IMR-90 (cell line): ENCODE measurements at regions not wholly inside any gene's neighbourhood (a gene's known extent, or its start where the extent isn't known, plus 50 kb on each side); places are given as distances from the start of the nearest gene placed in this dataset.

Experiments used
- ATAC-seq: fragments of 200-7000 bp; cut with Tn5 transposase; 2 replicates; pipeline ENCODE4 v1.9.1; 2020; ENCODE audit warnings: low read depth, mild to moderate bottlenecking, moderate library complexity
- BruUV-seq: library from RNA; stranded (reverse); fragments of 400-500 nt; replicated peaks from 2 replicates; lab custom pipeline; 2021; lab: Mats Ljungman, UMichigan
- CTCF ChIA-PET: fragments of 300-600 bp; formaldehyde crosslinking; extraction: SDS; loops from one replicate; lab custom pipeline; 2021; ENCODE audit warnings: antibody characterized with exemption; lab: Yijun Ruan, JAX
- POLR2A ChIA-PET: fragments of 300-600 bp; sonication (Branson Sonifier 250); formaldehyde crosslinking; loops from one replicate; lab custom pipeline; 2022; ENCODE audit warnings: antibody characterized with exemption; ENCODE audit not compliant: unreplicated experiment; lab: Charles Lee
- DNase-seq: peaks from one replicate; pipeline ENCODE4 v3.0.0; 2013
- H2AFZ ChIP-seq: replicated peaks from 2 replicates; pipeline ENCODE3; 2013; ENCODE audit warnings: low read length, mild to moderate bottlenecking; ENCODE audit not compliant: poor library complexity
- H2AK5ac ChIP-seq: 2 replicates; pipeline ENCODE4 v1.6.1; 2013; ENCODE audit warnings: low read depth, low read length, inconsistent platforms
- H2AK9ac ChIP-seq: replicated peaks from 2 replicates; pipeline ENCODE3; 2013; ENCODE audit warnings: mild to moderate bottlenecking, low read depth, low read length, moderate library complexity; ENCODE audit not compliant: poor library complexity
- H2BK120ac ChIP-seq: 2 replicates; pipeline ENCODE4 v1.6.1; 2013; ENCODE audit warnings: low read depth, low read length, inconsistent platforms
- H2BK15ac ChIP-seq: 3 replicates; pipeline ENCODE4 v1.6.1; 2013; ENCODE audit warnings: low read depth, low read length, inconsistent platforms
- H2BK20ac ChIP-seq: 2 replicates; pipeline ENCODE4 v1.6.1; 2013; ENCODE audit warnings: low read depth, mild to moderate bottlenecking, inconsistent platforms, low read length, moderate library complexity
- H2BK5ac ChIP-seq: 2 replicates; pipeline ENCODE4 v1.6.1; 2013; ENCODE audit warnings: mild to moderate bottlenecking, low read depth, low read length, inconsistent platforms; ENCODE audit not compliant: poor library complexity, severe bottlenecking
- H3K14ac ChIP-seq: replicated peaks from 2 replicates; pipeline ENCODE4 v1.6.1; 2013; ENCODE audit warnings: low read depth, low read length, inconsistent platforms
- H3K18ac ChIP-seq: 2 replicates; pipeline ENCODE4 v1.6.1; 2013; ENCODE audit warnings: low read depth, low read length, control low read depth
- H3K23ac ChIP-seq: 2 replicates; pipeline ENCODE4 v1.6.1; 2013; ENCODE audit warnings: low read depth, low read length, inconsistent platforms
- H3K27ac ChIP-seq: 2 replicates; pipeline ENCODE4 v1.5.1; 2013; ENCODE audit warnings: mild to moderate bottlenecking, control low read depth, low read length; ENCODE audit not compliant: insufficient read depth
- H3K27me3 ChIP-seq: 2 replicates; pipeline ENCODE4 v1.6.1; 2013; ENCODE audit warnings: low read length; ENCODE audit not compliant: control insufficient read depth, insufficient read depth
- H3K36me3 ChIP-seq: 2 replicates; pipeline ENCODE4 v1.6.1; 2013; ENCODE audit warnings: low read length, mixed read lengths; ENCODE audit not compliant: control insufficient read depth, insufficient read depth
- H3K4ac ChIP-seq: 2 replicates; pipeline ENCODE4 v1.6.1; 2013; ENCODE audit warnings: low read depth, low read length, inconsistent platforms
- H3K4me1 ChIP-seq: 2 replicates; pipeline ENCODE4 v1.6.1; 2013; ENCODE audit warnings: low read length, mixed read lengths; ENCODE audit not compliant: control insufficient read depth, insufficient read depth
- H3K4me2 ChIP-seq: 2 replicates; pipeline ENCODE4 v1.6.1; 2013; ENCODE audit warnings: low read depth, mild to moderate bottlenecking, control low read depth, low read length, moderate library complexity
- H3K4me3 ChIP-seq: 2 replicates; pipeline ENCODE4 v1.5.1; 2013; ENCODE audit warnings: low read depth, mild to moderate bottlenecking, control low read depth, low read length, moderate library complexity; ENCODE audit not compliant: insufficient read depth
- H3K56ac ChIP-seq: 2 replicates; pipeline ENCODE4 v1.6.1; 2013; ENCODE audit warnings: low read length, inconsistent platforms; ENCODE audit not compliant: insufficient read depth; ENCODE audit errors: extremely low read depth
- H3K79me1 ChIP-seq, 2 experiments: 2 replicates each; pipeline ENCODE4 v1.6.1; 2013; ENCODE audit warnings: low read length in 2 of 2, inconsistent platforms in 1 of 2, low read depth in 1 of 2
- H3K9ac ChIP-seq: 2 replicates; pipeline ENCODE4 v1.6.1; 2013; ENCODE audit warnings: low read depth, low read length, control low read depth
- H3K9me1 ChIP-seq: 2 replicates; pipeline ENCODE4 v1.6.1; 2013; ENCODE audit warnings: low read length, inconsistent platforms; ENCODE audit not compliant: insufficient read depth
- H3K9me3 ChIP-seq: 2 replicates; pipeline ENCODE4 v1.6.1; 2013; ENCODE audit warnings: low read length; ENCODE audit not compliant: control insufficient read depth, insufficient read depth
- H4K20me1 ChIP-seq: 2 replicates; pipeline ENCODE4 v1.6.1; 2013; ENCODE audit warnings: low read length, inconsistent platforms; ENCODE audit not compliant: insufficient read depth
- H4K5ac ChIP-seq: 2 replicates; pipeline ENCODE4 v1.6.1; 2013; ENCODE audit warnings: mild to moderate bottlenecking, low read depth, low read length, control low read depth
- H4K8ac ChIP-seq, 2 experiments: 2 replicates each; pipeline ENCODE4 v1.6.1; 2013; ENCODE audit warnings: low read depth in 2 of 2, low read length in 2 of 2, control low read depth in 1 of 2, inconsistent platforms in 1 of 2
- H4K91ac ChIP-seq: 2 replicates; pipeline ENCODE4 v1.6.1; 2013; ENCODE audit warnings: low read depth, low read length, inconsistent platforms; ENCODE audit not compliant: insufficient read depth
- BHLHE40 ChIP-seq: fragments of 150-350 bp; IDR thresholded peaks from 2 replicates; pipeline ENCODE4 v1.6.1; 2016; ENCODE audit warnings: mild to moderate bottlenecking, low read depth, low read length
- CEBPB ChIP-seq: IDR thresholded peaks from 2 replicates; pipeline ENCODE4 v1.6.1; 2012; ENCODE audit warnings: low read depth, low read length, improper control_type of control experiment
- CHD1 ChIP-seq: IDR thresholded peaks from 2 replicates; pipeline ENCODE4 v1.6.1; 2012; ENCODE audit warnings: low read depth, low read length, improper control_type of control experiment
- FOS ChIP-seq: fragments of 150-350 bp; IDR thresholded peaks from 2 replicates; pipeline ENCODE4 v1.6.1; 2016; ENCODE audit warnings: low read depth, low read length
- MAFK ChIP-seq: IDR thresholded peaks from 2 replicates; pipeline ENCODE4 v1.6.1; 2012; ENCODE audit warnings: low read depth, low read length, improper control_type of control experiment
- MAZ ChIP-seq: IDR thresholded peaks from 2 replicates; pipeline ENCODE4 v1.6.1; 2012; ENCODE audit warnings: low read depth, mild to moderate bottlenecking, low read length, improper control_type of control experiment, moderate library complexity, borderline replicate concordance
- MXI1 ChIP-seq: IDR thresholded peaks from 2 replicates; pipeline ENCODE4 v1.6.1; 2012; ENCODE audit warnings: low read depth, mild to moderate bottlenecking, low read length, moderate library complexity, borderline replicate concordance
- NFE2L2 ChIP-seq: fragments of 150-350 bp; IDR thresholded peaks from 2 replicates; pipeline ENCODE4 v1.6.1; 2016; ENCODE audit warnings: low read depth, mild to moderate bottlenecking, low read length
- POLR2A ChIP-seq: IDR thresholded peaks from 2 replicates; pipeline ENCODE4 v1.6.1; 2012; ENCODE audit warnings: mild to moderate bottlenecking, low read depth, low read length
- RAD21 ChIP-seq: IDR thresholded peaks from 2 replicates; pipeline ENCODE4 v1.6.1; 2012; ENCODE audit warnings: low read length, improper control_type of control experiment
- RCOR1 ChIP-seq: IDR thresholded peaks from 2 replicates; pipeline ENCODE4 v1.6.1; 2012; ENCODE audit warnings: mild to moderate bottlenecking, low read length, improper control_type of control experiment; ENCODE audit not compliant: insufficient replicate concordance
- RFX5 ChIP-seq: IDR thresholded peaks from 2 replicates; pipeline ENCODE4 v1.8.0; 2012; ENCODE audit warnings: low read depth, mild to moderate bottlenecking, low read length, moderate library complexity
- SMC3 ChIP-seq: fragments of 150-350 bp; IDR thresholded peaks from 2 replicates; pipeline ENCODE4 v1.6.1; 2016; ENCODE audit warnings: low read depth, mild to moderate bottlenecking, antibody characterized with exemption, low read length, moderate library complexity
- WGBS, 2 experiments: methylation state at CpG; one replicate each; pipeline versions ENCODE4 v1.1.5 to v1.1.7; 2013; ENCODE audit warnings: missing lambda C conversion rate in 2 of 2; ENCODE audit not compliant: insufficient read length in 1 of 2; ENCODE audit errors: extremely low coverage in 2 of 2; 5-methylcytosine and 5-hydroxymethylcytosine counted together
- dilution Hi-C: fragments of 300-500 bp; cut with HindIII; formaldehyde crosslinking; loops from one replicate; pipeline ENCODE4 v1.14.3; 2018; ENCODE audit warnings: low sequenced_read_pairs; ENCODE audit not compliant: unreplicated experiment
- in situ Hi-C: fragments of 300-500 bp; cut with MboI; formaldehyde crosslinking; loops from 3 replicates; pipeline ENCODE4 v1.14.3; 2019; ENCODE audit warnings: low sequenced_read_pairs, inconsistent platforms, mixed read lengths
- intact Hi-C: fragments of 100-400 bp; cut with micrococcal nuclease; formaldehyde crosslinking; loops from 2 replicates; pipeline ENCODE4 v1.10.0; 2022
- TF ChIP-seq, protein P1 (sequence below): conservative IDR thresholded peaks from 2 replicates; pipeline ENCODE4 v1.5.1; 2012; ENCODE audit warnings: mild to moderate bottlenecking, low read depth, low read length, improper control_type of control experiment
- TF ChIP-seq, protein P2 (sequence below): fragments of 150-350 bp; IDR thresholded peaks from 2 replicates; pipeline ENCODE4 v1.6.1; 2016; ENCODE audit warnings: low read depth, mild to moderate bottlenecking, low read length, moderate library complexity, borderline replicate concordance

DNA sequence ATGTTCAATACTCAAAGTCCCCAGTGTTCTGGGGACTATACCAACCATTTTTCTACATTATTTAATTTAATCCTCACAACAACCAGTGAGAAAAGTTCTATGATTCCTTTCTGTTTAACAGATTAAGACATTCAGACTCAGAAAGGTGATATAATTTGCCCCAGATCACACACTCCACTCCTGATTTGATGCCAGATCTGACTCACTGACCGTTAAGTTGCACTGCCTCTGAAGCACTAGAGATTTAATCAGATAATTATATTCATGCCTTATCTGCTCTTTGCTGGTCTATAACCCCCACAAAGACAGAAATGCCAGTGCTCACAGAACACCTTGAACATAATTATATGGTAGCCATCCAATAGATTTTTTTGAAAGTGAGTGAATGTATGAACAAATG, 501.0 kb downstream of the IGSF11 start:
- no peak for ATAC-seq
- TF ChIP-seq NFE2L2 (no peak), SMC3 (no peak), RFX5 (no peak), RCOR1 (no peak), POLR2A (no peak), FOS (no peak), CHD1 (no peak), MXI1 (no peak), MAFK (no peak), CEBPB (no peak), BHLHE40 (no peak), RAD21 (no peak), MAZ (no peak)
- TF ChIP-seq, protein P1, sequence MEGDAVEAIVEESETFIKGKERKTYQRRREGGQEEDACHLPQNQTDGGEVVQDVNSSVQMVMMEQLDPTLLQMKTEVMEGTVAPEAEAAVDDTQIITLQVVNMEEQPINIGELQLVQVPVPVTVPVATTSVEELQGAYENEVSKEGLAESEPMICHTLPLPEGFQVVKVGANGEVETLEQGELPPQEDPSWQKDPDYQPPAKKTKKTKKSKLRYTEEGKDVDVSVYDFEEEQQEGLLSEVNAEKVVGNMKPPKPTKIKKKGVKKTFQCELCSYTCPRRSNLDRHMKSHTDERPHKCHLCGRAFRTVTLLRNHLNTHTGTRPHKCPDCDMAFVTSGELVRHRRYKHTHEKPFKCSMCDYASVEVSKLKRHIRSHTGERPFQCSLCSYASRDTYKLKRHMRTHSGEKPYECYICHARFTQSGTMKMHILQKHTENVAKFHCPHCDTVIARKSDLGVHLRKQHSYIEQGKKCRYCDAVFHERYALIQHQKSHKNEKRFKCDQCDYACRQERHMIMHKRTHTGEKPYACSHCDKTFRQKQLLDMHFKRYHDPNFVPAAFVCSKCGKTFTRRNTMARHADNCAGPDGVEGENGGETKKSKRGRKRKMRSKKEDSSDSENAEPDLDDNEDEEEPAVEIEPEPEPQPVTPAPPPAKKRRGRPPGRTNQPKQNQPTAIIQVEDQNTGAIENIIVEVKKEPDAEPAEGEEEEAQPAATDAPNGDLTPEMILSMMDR, result no peak
- TF ChIP-seq, protein P2, sequence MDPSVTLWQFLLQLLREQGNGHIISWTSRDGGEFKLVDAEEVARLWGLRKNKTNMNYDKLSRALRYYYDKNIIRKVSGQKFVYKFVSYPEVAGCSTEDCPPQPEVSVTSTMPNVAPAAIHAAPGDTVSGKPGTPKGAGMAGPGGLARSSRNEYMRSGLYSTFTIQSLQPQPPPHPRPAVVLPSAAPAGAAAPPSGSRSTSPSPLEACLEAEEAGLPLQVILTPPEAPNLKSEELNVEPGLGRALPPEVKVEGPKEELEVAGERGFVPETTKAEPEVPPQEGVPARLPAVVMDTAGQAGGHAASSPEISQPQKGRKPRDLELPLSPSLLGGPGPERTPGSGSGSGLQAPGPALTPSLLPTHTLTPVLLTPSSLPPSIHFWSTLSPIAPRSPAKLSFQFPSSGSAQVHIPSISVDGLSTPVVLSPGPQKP, result no peak
- Histone ChIP-seq H3K56ac (no peak overlapping the region), H3K9ac (no peak overlapping the region), H2AK5ac (no peak overlapping the region), H3K4me3 (no peak overlapping the region), H2BK15ac (no peak overlapping the region), H3K23ac (no peak overlapping the region), H3K27me3 (no peaks in the 10 kb centered on the region), H4K91ac (no peak overlapping the region), H3K14ac (no peak overlapping the region), H3K4me1 (no peaks in the 10 kb centered on the region), H3K79me1 (no peaks in the 10 kb centered on the region), H4K5ac (no peak overlapping the region), H4K8ac (no peak overlapping the region), H2BK120ac (no peak overlapping the region), H3K4ac (no peak overlapping the region), H3K18ac (no peak overlapping the region), H2BK5ac (no peak overlapping the region), H3K9me3 (no peaks in the 10 kb centered on the region), H3K27ac (no peak overlapping the region), H2AFZ (no peak overlapping the region), H3K36me3 (no peaks in the 10 kb centered on the region), H4K20me1 (no peaks in the 10 kb centered on the region), H3K4me2 (no peak overlapping the region), H2AK9ac (no peak overlapping the region), H2BK20ac (no peak overlapping the region), H3K9me1 (no peaks in the 10 kb centered on the region)
- intact Hi-C loops (no loop called here), dilution Hi-C loops (no loop called here), in situ Hi-C loops (no loop called here)
- POLR2A ChIA-PET, result no interaction called here
- DNase-seq, result no peak
- no TSS peak for BruUV-seq
- CTCF ChIA-PET, result no interaction called here
- no CpG with 5 or more reads among the region's 1 CpG for WGBS, 2 experiments
